Upper lobe of left lung (tissue), 4 donors: ENCODE measurements at regions not wholly inside any gene's neighbourhood (a gene's known extent, or its start where the extent isn't known, plus 50 kb on each side); places are given as distances from the start of the nearest gene placed in this dataset.

Source experiments
- CTCF ChIP-seq, 6 experiments: fragments of 450-650 bp in 4 of 6; fragments of 200-600 bp in 2 of 6; sonication (generic) in 2 of 6; IDR thresholded peaks; one replicate each; pipeline ENCODE4 v1.5.1; 2016 to 2019; ENCODE audit warnings: antibody characterized with exemption in 6 of 6
- EP300 ChIP-seq, 4 donors: sonication (generic); formaldehyde crosslinking; IDR thresholded peaks; one replicate each; pipeline ENCODE4 v1.5.1; 2017; ENCODE audit warnings: antibody characterized with exemption in 4 of 4, control low read depth in 2 of 4
- POLR2A ChIP-seq, 4 donors: fragments of 450-650 bp; IDR thresholded peaks; one replicate each; pipeline ENCODE4 v1.5.1; 2016 to 2017; ENCODE audit warnings: antibody characterized with exemption in 4 of 4, mild to moderate bottlenecking in 2 of 4
- POLR2AphosphoS5 ChIP-seq, 2 donors: sonication (generic); formaldehyde crosslinking; IDR thresholded peaks; one replicate each; pipeline ENCODE4 v1.5.1; 2017; ENCODE audit warnings: antibody characterized with exemption in 2 of 2

DNA sequence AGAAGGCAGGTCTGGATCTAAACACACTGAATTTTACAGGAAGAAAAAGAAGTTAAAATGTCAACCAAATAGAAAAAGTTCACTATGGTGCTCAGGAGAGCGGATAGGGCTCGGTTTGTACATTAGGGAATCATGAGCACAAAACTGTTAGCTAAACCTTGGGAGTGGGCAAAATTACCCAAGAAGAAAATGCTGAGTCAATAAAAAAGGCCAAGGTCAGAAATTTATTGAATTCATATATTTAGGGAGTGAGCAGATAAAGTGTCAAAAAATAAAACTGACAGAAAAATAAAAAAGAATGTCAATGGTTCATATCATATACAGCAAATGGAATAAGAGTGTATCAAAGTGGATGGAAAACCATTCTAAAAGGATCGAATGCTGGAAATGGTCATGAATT, 452.5 kb upstream of the SMIM31 start:
- TF ChIP-seq CTCF (IDR thresholded peaks at IDR 0.05) (no peak), POLR2A (IDR thresholded peaks at IDR 0.05) (no peak), EP300 (IDR thresholded peaks at IDR 0.05) (no peak), POLR2AphosphoS5 (IDR thresholded peaks at IDR 0.05) (no peak)
